GM12872 (cell line): ENCODE measurements at regions not wholly inside any gene's neighbourhood (a gene's known extent, or its start where the extent isn't known, plus 50 kb on each side); places are given as distances from the start of the nearest gene placed in this dataset.

Source experiments
- CTCF ChIP-seq: IDR thresholded peaks from 3 replicates; pipeline ENCODE4 v1.5.1; 2011; ENCODE audit warnings: low read depth, mild to moderate bottlenecking, low read length, moderate library complexity; ENCODE audit not compliant: insufficient read depth

- no peak for TF ChIP-seq CTCF
These were observed 712.0 kb upstream of the PRMT6 start for GRCh38 chr1:106344494-106344893.

- TF ChIP-seq CTCF, result peak; percentile 24; the same call in 1 of the 3 replicates
These were observed 696.2 kb upstream of the PRMT6 start for GRCh38 chr1:106360252-106360651.

GRCh38 chr1:106366627-106367319 lies 689.7 kb upstream of the PRMT6 start:
- no peak for TF ChIP-seq CTCF

GRCh38 chr1:106378261-106378660 lies 678.2 kb upstream of the PRMT6 start:
- no peak for TF ChIP-seq CTCF

GRCh38 chr1:106380772-106381171 lies 675.7 kb upstream of the PRMT6 start:
- TF ChIP-seq CTCF, result no peak

- TF ChIP-seq CTCF, result no peak
These were observed 663.4 kb upstream of the PRMT6 start for GRCh38 chr1:106393046-106393445.

- no peak for TF ChIP-seq CTCF
These were observed 660.5 kb upstream of the PRMT6 start for GRCh38 chr1:106396020-106396419.

- no peak for TF ChIP-seq CTCF
These were observed 658.1 kb upstream of the PRMT6 start for GRCh38 chr1:106398391-106398790.
